Endodermal cell (in vitro differentiated cells): ENCODE measurements at regions not wholly inside any gene's neighbourhood (a gene's known extent, or its start where the extent isn't known, plus 50 kb on each side); places are given as distances from the start of the nearest gene placed in this dataset.
A peak's percentile ranks its signal among the peaks of the same experiment; 100 is the strongest.

ENCODE experiments used
- DNase-seq: peaks from one replicate; pipeline ENCODE4 v3.0.0-alpha.2; 2017
- H3K27ac ChIP-seq: 2 replicates; pipeline ENCODE4 v1.5.1; 2013; ENCODE audit warnings: mild to moderate bottlenecking, low read depth, low read length, moderate library complexity
- H3K27me3 ChIP-seq: 2 replicates; pipeline ENCODE4 v1.6.1; 2013; ENCODE audit warnings: mild to moderate bottlenecking, low read length, moderate library complexity; ENCODE audit not compliant: insufficient read depth, control insufficient read depth, poor library complexity, severe bottlenecking
- H3K36me3 ChIP-seq: 2 replicates; pipeline ENCODE4 v1.7.0; 2013; ENCODE audit warnings: mild to moderate bottlenecking, low read length, moderate library complexity; ENCODE audit not compliant: control insufficient read depth, insufficient read depth
- H3K4me1 ChIP-seq: one replicate; pipeline ENCODE4 v1.7.0; 2013; ENCODE audit warnings: low read length; ENCODE audit not compliant: control insufficient read depth, insufficient read depth
- H3K4me3 ChIP-seq: 2 replicates; pipeline ENCODE4 v1.5.1; 2013; ENCODE audit warnings: mild to moderate bottlenecking, low read length, moderate library complexity
- H3K9ac ChIP-seq: 2 replicates; pipeline ENCODE4 v1.6.1; 2013; ENCODE audit warnings: mild to moderate bottlenecking, low read length, moderate library complexity; ENCODE audit not compliant: poor library complexity, severe bottlenecking; ENCODE audit errors: extremely low read depth
- H3K9me3 ChIP-seq: 2 replicates; pipeline ENCODE4 v1.6.1; 2013; ENCODE audit warnings: mild to moderate bottlenecking, low read length, moderate library complexity; ENCODE audit not compliant: control insufficient read depth
- H3K27ac Mint-ChIP-seq: 2 replicates; pipeline ENCODE4 v1.8.0; 2020; ENCODE audit warnings: mixed read lengths
- H3K27me3 Mint-ChIP-seq: 2 replicates; pipeline ENCODE4 v1.8.0; 2021; ENCODE audit warnings: mild to moderate bottlenecking, mixed read lengths; ENCODE audit not compliant: insufficient read depth
- H3K36me3 Mint-ChIP-seq: 2 replicates; pipeline ENCODE4 v1.8.0; 2020; ENCODE audit warnings: low read depth, mixed read lengths
- H3K4me1 Mint-ChIP-seq: 2 replicates; pipeline ENCODE4 v1.8.0; 2020; ENCODE audit warnings: mixed read lengths
- H3K4me3 Mint-ChIP-seq: 2 replicates; pipeline ENCODE4 v1.8.0; 2020; ENCODE audit warnings: mild to moderate bottlenecking, moderate library complexity, mixed read lengths
- H3K9me3 Mint-ChIP-seq: 2 replicates; pipeline ENCODE4 v1.8.0; 2020; ENCODE audit warnings: mild to moderate bottlenecking, mixed read lengths
- CTCF ChIP-seq: fragments of 200-600 bp; sonication (generic); conservative IDR thresholded peaks from 2 replicates; pipeline ENCODE4 v1.5.0; 2021; ENCODE audit warnings: antibody characterized with exemption, mild to moderate bottlenecking
- WGBS, 2 experiments: methylation state at CpG; one replicate each; pipeline versions ENCODE4 v1.1.5 to v1.1.7; 2013; ENCODE audit warnings: missing lambda C conversion rate in 2 of 2, mixed read lengths in 1 of 2; ENCODE audit not compliant: insufficient coverage in 1 of 2, insufficient read length in 1 of 2; 5-methylcytosine and 5-hydroxymethylcytosine counted together

DNA sequence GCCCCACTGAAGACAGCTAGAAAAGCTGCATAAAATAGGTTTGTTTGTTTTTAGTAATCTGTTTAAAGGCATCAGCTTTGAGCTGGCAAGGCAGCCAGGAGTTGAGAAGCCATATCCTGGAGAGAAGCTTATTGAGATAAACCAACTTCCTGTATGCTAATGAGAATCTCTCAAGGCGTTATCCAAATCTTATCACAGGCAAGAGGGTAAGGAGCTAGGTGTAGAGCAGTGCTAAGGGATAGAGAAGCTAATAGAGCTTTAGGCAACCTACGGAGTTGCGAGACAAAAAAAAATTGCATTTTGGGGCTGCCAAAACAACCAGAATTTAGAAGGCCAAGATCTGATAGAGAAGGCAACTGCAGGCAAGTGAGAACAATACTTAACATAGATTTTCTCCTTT, 641.6 kb downstream of the SH2D4B start:
- Histone ChIP-seq H3K4me3 (peak overlapping the region; percentile 68), H3K4me1 (peaks cover 4% of the 10 kb centered on the region), H3K36me3 (no peaks in the 10 kb centered on the region), H3K9ac (no peak overlapping the region), H3K27me3 (no peaks in the 10 kb centered on the region), H3K9me3 (peaks cover 54% of the 10 kb centered on the region), H3K27ac (no peak overlapping the region)
- 60 to 64% methylated on average over 3 of the region's 3 CpGs for WGBS, 2 experiments
- Mint-ChIP-seq H3K27me3 (no peaks in the 10 kb centered on the region), H3K4me1 (peaks cover 5% of the 10 kb centered on the region), H3K4me3 (no peak overlapping the region), H3K27ac (peak overlapping the region; percentile 74), H3K36me3 (peaks cover 14% of the 10 kb centered on the region), H3K9me3 (peaks cover 43% of the 10 kb centered on the region)
- DNase-seq = peak; percentile 47
- TF ChIP-seq CTCF = no peak

DNA sequence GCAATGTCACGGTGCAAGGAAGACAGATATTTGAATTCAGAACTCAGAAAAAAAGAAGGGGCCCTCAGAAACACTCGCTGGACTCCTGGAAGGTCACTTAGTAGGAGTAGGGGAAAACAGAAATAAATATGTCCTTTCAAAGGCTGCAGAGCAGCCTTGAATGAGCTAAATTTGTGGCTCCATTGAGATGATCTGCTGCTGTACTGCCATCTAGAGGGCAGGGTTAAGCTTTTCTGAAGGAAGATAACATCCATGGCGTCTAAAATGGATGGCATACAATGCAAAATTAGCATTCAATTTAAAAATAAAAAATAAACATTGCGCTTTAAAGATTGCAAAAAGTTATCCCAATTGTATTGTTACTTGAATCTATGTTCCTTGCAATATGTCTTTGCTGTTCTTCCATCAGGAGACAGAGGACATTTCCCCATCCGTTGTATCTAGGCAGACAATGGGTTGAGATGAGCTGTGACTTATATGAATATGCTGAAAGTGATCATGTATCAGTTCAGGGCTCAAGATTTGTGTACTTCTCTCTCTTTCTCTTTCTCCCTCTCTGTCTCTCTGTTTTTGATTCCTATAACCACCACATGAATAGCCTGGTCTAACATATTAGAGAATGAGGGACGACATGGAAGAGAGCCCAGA, 642.2 kb downstream of the SH2D4B start:
- TF ChIP-seq CTCF = peak; percentile 77
- Histone ChIP-seq H3K9me3 (peaks cover 52% of the 10 kb centered on the region), H3K4me1 (peaks cover 4% of the 10 kb centered on the region), H3K27ac (no peak overlapping the region), H3K27me3 (no peaks in the 10 kb centered on the region), H3K36me3 (no peaks in the 10 kb centered on the region), H3K9ac (no peak overlapping the region), H3K4me3 (peak overlapping the region; percentile 25)
- peak; percentile 58 for DNase-seq
- no peaks in the 10 kb centered on the region for H3K27me3 Mint-ChIP-seq
- peaks cover 14% of the 10 kb centered on the region for H3K36me3 Mint-ChIP-seq
- 67 to 71% methylated on average over 3 to 6 of the region's 6 CpGs for WGBS, 2 experiments
- H3K4me1 Mint-ChIP-seq = peaks cover 5% of the 10 kb centered on the region
- peaks cover 43% of the 10 kb centered on the region for H3K9me3 Mint-ChIP-seq
- H3K27ac Mint-ChIP-seq = peak overlapping the region; percentile 74
- no peak overlapping the region for H3K4me3 Mint-ChIP-seq

GRCh38 chr10:81182296-81182695, 644.6 kb downstream of the SH2D4B start:
- H3K36me3 ChIP-seq = no peaks in the 10 kb centered on the region
- H3K27me3 ChIP-seq = no peaks in the 10 kb centered on the region
- no peak for TF ChIP-seq CTCF
- no peak overlapping the region for H3K4me3 Mint-ChIP-seq
- peaks cover 34% of the 10 kb centered on the region for H3K9me3 Mint-ChIP-seq
- no peaks in the 10 kb centered on the region for H3K27me3 Mint-ChIP-seq
- no peak overlapping the region for H3K27ac Mint-ChIP-seq
- peaks cover 4% of the 10 kb centered on the region for H3K4me1 ChIP-seq
- H3K9me3 ChIP-seq = peaks cover 38% of the 10 kb centered on the region
- H3K27ac ChIP-seq = no peak overlapping the region
- 89 to 94% methylated on average over 3 to 13 of the region's 13 CpGs for WGBS, 2 experiments
- peaks cover 14% of the 10 kb centered on the region for H3K36me3 Mint-ChIP-seq
- DNase-seq = no peak
- no peak overlapping the region for H3K4me3 ChIP-seq
- peaks cover 5% of the 10 kb centered on the region for H3K4me1 Mint-ChIP-seq
- no peak overlapping the region for H3K9ac ChIP-seq
